IMR-90 (cell line): ENCODE measurements at regions not wholly inside any gene's neighbourhood (a gene's known extent, or its start where the extent isn't known, plus 50 kb on each side); places are given as distances from the start of the nearest gene placed in this dataset.

Source experiments
- ATAC-seq: fragments of 200-7000 bp; cut with Tn5 transposase; 2 replicates; pipeline ENCODE4 v1.9.1; 2020; ENCODE audit warnings: low read depth, mild to moderate bottlenecking, moderate library complexity
- BruUV-seq: library from RNA; stranded (reverse); fragments of 400-500 nt; replicated peaks from 2 replicates; lab custom pipeline; 2021; lab: Mats Ljungman, UMichigan
- CTCF ChIA-PET: fragments of 300-600 bp; formaldehyde crosslinking; extraction: SDS; loops from one replicate; lab custom pipeline; 2021; ENCODE audit warnings: antibody characterized with exemption; lab: Yijun Ruan, JAX
- POLR2A ChIA-PET: fragments of 300-600 bp; sonication (Branson Sonifier 250); formaldehyde crosslinking; loops from one replicate; lab custom pipeline; 2022; ENCODE audit warnings: antibody characterized with exemption; ENCODE audit not compliant: unreplicated experiment; lab: Charles Lee
- DNase-seq: peaks from one replicate; pipeline ENCODE4 v3.0.0; 2013
- H2AFZ ChIP-seq: replicated peaks from 2 replicates; pipeline ENCODE3; 2013; ENCODE audit warnings: low read length, mild to moderate bottlenecking; ENCODE audit not compliant: poor library complexity
- H2AK5ac ChIP-seq: 2 replicates; pipeline ENCODE4 v1.6.1; 2013; ENCODE audit warnings: low read depth, low read length, inconsistent platforms
- H2AK9ac ChIP-seq: replicated peaks from 2 replicates; pipeline ENCODE3; 2013; ENCODE audit warnings: mild to moderate bottlenecking, low read depth, low read length, moderate library complexity; ENCODE audit not compliant: poor library complexity
- H2BK120ac ChIP-seq: 2 replicates; pipeline ENCODE4 v1.6.1; 2013; ENCODE audit warnings: low read depth, low read length, inconsistent platforms
- H2BK15ac ChIP-seq: 3 replicates; pipeline ENCODE4 v1.6.1; 2013; ENCODE audit warnings: low read depth, low read length, inconsistent platforms
- H2BK20ac ChIP-seq: 2 replicates; pipeline ENCODE4 v1.6.1; 2013; ENCODE audit warnings: low read depth, mild to moderate bottlenecking, inconsistent platforms, low read length, moderate library complexity
- H2BK5ac ChIP-seq: 2 replicates; pipeline ENCODE4 v1.6.1; 2013; ENCODE audit warnings: mild to moderate bottlenecking, low read depth, low read length, inconsistent platforms; ENCODE audit not compliant: poor library complexity, severe bottlenecking
- H3K14ac ChIP-seq: replicated peaks from 2 replicates; pipeline ENCODE4 v1.6.1; 2013; ENCODE audit warnings: low read depth, low read length, inconsistent platforms
- H3K18ac ChIP-seq: 2 replicates; pipeline ENCODE4 v1.6.1; 2013; ENCODE audit warnings: low read depth, low read length, control low read depth
- H3K23ac ChIP-seq: 2 replicates; pipeline ENCODE4 v1.6.1; 2013; ENCODE audit warnings: low read depth, low read length, inconsistent platforms
- H3K27ac ChIP-seq: 2 replicates; pipeline ENCODE4 v1.5.1; 2013; ENCODE audit warnings: mild to moderate bottlenecking, control low read depth, low read length; ENCODE audit not compliant: insufficient read depth
- H3K27me3 ChIP-seq: 2 replicates; pipeline ENCODE4 v1.6.1; 2013; ENCODE audit warnings: low read length; ENCODE audit not compliant: control insufficient read depth, insufficient read depth
- H3K36me3 ChIP-seq: 2 replicates; pipeline ENCODE4 v1.6.1; 2013; ENCODE audit warnings: low read length, mixed read lengths; ENCODE audit not compliant: control insufficient read depth, insufficient read depth
- H3K4ac ChIP-seq: 2 replicates; pipeline ENCODE4 v1.6.1; 2013; ENCODE audit warnings: low read depth, low read length, inconsistent platforms
- H3K4me1 ChIP-seq: 2 replicates; pipeline ENCODE4 v1.6.1; 2013; ENCODE audit warnings: low read length, mixed read lengths; ENCODE audit not compliant: control insufficient read depth, insufficient read depth
- H3K4me2 ChIP-seq: 2 replicates; pipeline ENCODE4 v1.6.1; 2013; ENCODE audit warnings: low read depth, mild to moderate bottlenecking, control low read depth, low read length, moderate library complexity
- H3K4me3 ChIP-seq: 2 replicates; pipeline ENCODE4 v1.5.1; 2013; ENCODE audit warnings: low read depth, mild to moderate bottlenecking, control low read depth, low read length, moderate library complexity; ENCODE audit not compliant: insufficient read depth
- H3K56ac ChIP-seq: 2 replicates; pipeline ENCODE4 v1.6.1; 2013; ENCODE audit warnings: low read length, inconsistent platforms; ENCODE audit not compliant: insufficient read depth; ENCODE audit errors: extremely low read depth
- H3K79me1 ChIP-seq, 2 experiments: 2 replicates each; pipeline ENCODE4 v1.6.1; 2013; ENCODE audit warnings: low read length in 2 of 2, inconsistent platforms in 1 of 2, low read depth in 1 of 2
- H3K9ac ChIP-seq: 2 replicates; pipeline ENCODE4 v1.6.1; 2013; ENCODE audit warnings: low read depth, low read length, control low read depth
- H3K9me1 ChIP-seq: 2 replicates; pipeline ENCODE4 v1.6.1; 2013; ENCODE audit warnings: low read length, inconsistent platforms; ENCODE audit not compliant: insufficient read depth
- H3K9me3 ChIP-seq: 2 replicates; pipeline ENCODE4 v1.6.1; 2013; ENCODE audit warnings: low read length; ENCODE audit not compliant: control insufficient read depth, insufficient read depth
- H4K20me1 ChIP-seq: 2 replicates; pipeline ENCODE4 v1.6.1; 2013; ENCODE audit warnings: low read length, inconsistent platforms; ENCODE audit not compliant: insufficient read depth
- H4K5ac ChIP-seq: 2 replicates; pipeline ENCODE4 v1.6.1; 2013; ENCODE audit warnings: mild to moderate bottlenecking, low read depth, low read length, control low read depth
- H4K8ac ChIP-seq, 2 experiments: 2 replicates each; pipeline ENCODE4 v1.6.1; 2013; ENCODE audit warnings: low read depth in 2 of 2, low read length in 2 of 2, control low read depth in 1 of 2, inconsistent platforms in 1 of 2
- H4K91ac ChIP-seq: 2 replicates; pipeline ENCODE4 v1.6.1; 2013; ENCODE audit warnings: low read depth, low read length, inconsistent platforms; ENCODE audit not compliant: insufficient read depth
- BHLHE40 ChIP-seq: fragments of 150-350 bp; IDR thresholded peaks from 2 replicates; pipeline ENCODE4 v1.6.1; 2016; ENCODE audit warnings: mild to moderate bottlenecking, low read depth, low read length
- CHD1 ChIP-seq: IDR thresholded peaks from 2 replicates; pipeline ENCODE4 v1.6.1; 2012; ENCODE audit warnings: low read depth, low read length, improper control_type of control experiment
- FOS ChIP-seq: fragments of 150-350 bp; IDR thresholded peaks from 2 replicates; pipeline ENCODE4 v1.6.1; 2016; ENCODE audit warnings: low read depth, low read length
- MAFK ChIP-seq: IDR thresholded peaks from 2 replicates; pipeline ENCODE4 v1.6.1; 2012; ENCODE audit warnings: low read depth, low read length, improper control_type of control experiment
- MAZ ChIP-seq: IDR thresholded peaks from 2 replicates; pipeline ENCODE4 v1.6.1; 2012; ENCODE audit warnings: low read depth, mild to moderate bottlenecking, low read length, improper control_type of control experiment, moderate library complexity, borderline replicate concordance
- NFE2L2 ChIP-seq: fragments of 150-350 bp; IDR thresholded peaks from 2 replicates; pipeline ENCODE4 v1.6.1; 2016; ENCODE audit warnings: low read depth, mild to moderate bottlenecking, low read length
- RAD21 ChIP-seq: IDR thresholded peaks from 2 replicates; pipeline ENCODE4 v1.6.1; 2012; ENCODE audit warnings: low read length, improper control_type of control experiment
- RFX5 ChIP-seq: IDR thresholded peaks from 2 replicates; pipeline ENCODE4 v1.8.0; 2012; ENCODE audit warnings: low read depth, mild to moderate bottlenecking, low read length, moderate library complexity
- WGBS, 2 experiments: methylation state at CpG; one replicate each; pipeline versions ENCODE4 v1.1.5 to v1.1.7; 2013; ENCODE audit warnings: missing lambda C conversion rate in 2 of 2; ENCODE audit not compliant: insufficient read length in 1 of 2; ENCODE audit errors: extremely low coverage in 2 of 2; 5-methylcytosine and 5-hydroxymethylcytosine counted together
- dilution Hi-C: fragments of 300-500 bp; cut with HindIII; formaldehyde crosslinking; loops from one replicate; pipeline ENCODE4 v1.14.3; 2018; ENCODE audit warnings: low sequenced_read_pairs; ENCODE audit not compliant: unreplicated experiment
- in situ Hi-C: fragments of 300-500 bp; cut with MboI; formaldehyde crosslinking; loops from 3 replicates; pipeline ENCODE4 v1.14.3; 2019; ENCODE audit warnings: low sequenced_read_pairs, inconsistent platforms, mixed read lengths
- intact Hi-C: fragments of 100-400 bp; cut with micrococcal nuclease; formaldehyde crosslinking; loops from 2 replicates; pipeline ENCODE4 v1.10.0; 2022
- TF ChIP-seq, protein P1 (sequence below): conservative IDR thresholded peaks from 2 replicates; pipeline ENCODE4 v1.5.1; 2012; ENCODE audit warnings: mild to moderate bottlenecking, low read depth, low read length, improper control_type of control experiment

DNA sequence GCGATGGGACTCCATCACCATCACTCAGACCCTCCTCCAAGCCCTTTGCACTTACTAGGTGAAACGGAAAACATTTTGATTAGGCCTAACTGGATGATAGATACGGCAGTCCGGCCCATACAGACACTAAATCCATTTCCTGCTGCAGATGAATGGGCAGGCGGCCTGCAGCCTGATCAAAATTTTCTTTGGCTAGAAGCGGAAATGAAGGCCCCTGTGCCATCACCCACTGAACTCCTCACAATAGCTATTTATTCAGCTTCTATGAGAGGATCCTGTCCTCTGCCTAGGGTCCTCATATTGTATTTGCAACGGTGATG, 200.5 kb downstream of the OMA1 start:
- H2BK20ac ChIP-seq, result no peak overlapping the region
- H3K23ac ChIP-seq, result no peak overlapping the region
- no peak overlapping the region for H3K4me3 ChIP-seq
- no peak overlapping the region for H3K27ac ChIP-seq
- no peaks in the 10 kb centered on the region for H3K79me1 ChIP-seq
- H4K5ac ChIP-seq, result no peak overlapping the region
- no peak overlapping the region for H4K8ac ChIP-seq
- H2BK120ac ChIP-seq, result no peak overlapping the region
- H3K18ac ChIP-seq, result no peak overlapping the region
- WGBS, 2 experiments, result no CpG with 5 or more reads among the region's 7 CpGs
- H4K91ac ChIP-seq, result no peak overlapping the region
- POLR2A ChIA-PET, result no interaction called here
- H2AK9ac ChIP-seq, result no peak overlapping the region
- no peak for DNase-seq
- intact Hi-C loops (no loop called here), dilution Hi-C loops (no loop called here), in situ Hi-C loops (no loop called here)
- H3K56ac ChIP-seq, result no peak overlapping the region
- no peak overlapping the region for H3K4me2 ChIP-seq
- CTCF ChIA-PET, result no interaction called here
- H2AFZ ChIP-seq, result no peak overlapping the region
- H2AK5ac ChIP-seq, result no peak overlapping the region
- no peak for ATAC-seq
- H3K27me3 ChIP-seq, result no peaks in the 10 kb centered on the region
- H2BK15ac ChIP-seq, result no peak overlapping the region
- H2BK5ac ChIP-seq, result no peak overlapping the region
- TF ChIP-seq CHD1, result no peak
- no peak for TF ChIP-seq RFX5
- TF ChIP-seq BHLHE40, result no peak
- no peak for TF ChIP-seq MAZ
- no peak for TF ChIP-seq RAD21
- TF ChIP-seq MAFK, result no peak
- TF ChIP-seq, protein P1, sequence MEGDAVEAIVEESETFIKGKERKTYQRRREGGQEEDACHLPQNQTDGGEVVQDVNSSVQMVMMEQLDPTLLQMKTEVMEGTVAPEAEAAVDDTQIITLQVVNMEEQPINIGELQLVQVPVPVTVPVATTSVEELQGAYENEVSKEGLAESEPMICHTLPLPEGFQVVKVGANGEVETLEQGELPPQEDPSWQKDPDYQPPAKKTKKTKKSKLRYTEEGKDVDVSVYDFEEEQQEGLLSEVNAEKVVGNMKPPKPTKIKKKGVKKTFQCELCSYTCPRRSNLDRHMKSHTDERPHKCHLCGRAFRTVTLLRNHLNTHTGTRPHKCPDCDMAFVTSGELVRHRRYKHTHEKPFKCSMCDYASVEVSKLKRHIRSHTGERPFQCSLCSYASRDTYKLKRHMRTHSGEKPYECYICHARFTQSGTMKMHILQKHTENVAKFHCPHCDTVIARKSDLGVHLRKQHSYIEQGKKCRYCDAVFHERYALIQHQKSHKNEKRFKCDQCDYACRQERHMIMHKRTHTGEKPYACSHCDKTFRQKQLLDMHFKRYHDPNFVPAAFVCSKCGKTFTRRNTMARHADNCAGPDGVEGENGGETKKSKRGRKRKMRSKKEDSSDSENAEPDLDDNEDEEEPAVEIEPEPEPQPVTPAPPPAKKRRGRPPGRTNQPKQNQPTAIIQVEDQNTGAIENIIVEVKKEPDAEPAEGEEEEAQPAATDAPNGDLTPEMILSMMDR, result no peak
- no peak for TF ChIP-seq NFE2L2
- no peak for TF ChIP-seq FOS
- BruUV-seq, result no TSS peak
- no peak overlapping the region for H3K4ac ChIP-seq
- H4K20me1 ChIP-seq, result no peaks in the 10 kb centered on the region
- no peaks in the 10 kb centered on the region for H3K36me3 ChIP-seq
- H3K14ac ChIP-seq, result no peak overlapping the region
- no peaks in the 10 kb centered on the region for H3K9me1 ChIP-seq
- H3K9ac ChIP-seq, result no peak overlapping the region
- no peaks in the 10 kb centered on the region for H3K9me3 ChIP-seq
- H3K4me1 ChIP-seq, result no peaks in the 10 kb centered on the region
